ENCODE measurements at regions not wholly inside any gene's neighbourhood (a gene's known extent, or its start where the extent isn't known, plus 50 kb on each side); places are given as distances from the start of the nearest gene placed in this dataset.

DNA sequence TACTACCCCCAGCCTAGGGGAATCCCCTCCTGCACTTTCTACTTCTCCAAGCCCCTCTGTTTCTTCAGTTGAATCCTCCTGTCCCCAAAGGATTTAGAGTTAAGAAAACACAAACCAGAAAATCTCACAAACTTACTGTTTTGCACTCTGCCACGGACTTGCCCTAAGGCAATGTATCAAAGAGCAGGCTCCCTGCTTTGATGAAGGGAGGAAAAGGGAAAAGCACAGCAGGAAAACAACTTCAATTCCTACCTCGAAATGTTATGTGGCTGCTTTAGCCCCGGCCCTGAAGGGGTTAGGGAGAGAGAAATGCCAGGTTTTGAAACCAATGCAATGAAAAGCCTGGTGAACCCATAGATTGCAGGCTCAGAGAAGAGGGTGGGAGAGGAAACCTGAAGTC is 254.7 kb downstream of the MAN2A1 start:
- no peaks in the 10 kb centered on the region for H3K36me3 ChIP-seq
- TF ChIP-seq, protein P1, sequence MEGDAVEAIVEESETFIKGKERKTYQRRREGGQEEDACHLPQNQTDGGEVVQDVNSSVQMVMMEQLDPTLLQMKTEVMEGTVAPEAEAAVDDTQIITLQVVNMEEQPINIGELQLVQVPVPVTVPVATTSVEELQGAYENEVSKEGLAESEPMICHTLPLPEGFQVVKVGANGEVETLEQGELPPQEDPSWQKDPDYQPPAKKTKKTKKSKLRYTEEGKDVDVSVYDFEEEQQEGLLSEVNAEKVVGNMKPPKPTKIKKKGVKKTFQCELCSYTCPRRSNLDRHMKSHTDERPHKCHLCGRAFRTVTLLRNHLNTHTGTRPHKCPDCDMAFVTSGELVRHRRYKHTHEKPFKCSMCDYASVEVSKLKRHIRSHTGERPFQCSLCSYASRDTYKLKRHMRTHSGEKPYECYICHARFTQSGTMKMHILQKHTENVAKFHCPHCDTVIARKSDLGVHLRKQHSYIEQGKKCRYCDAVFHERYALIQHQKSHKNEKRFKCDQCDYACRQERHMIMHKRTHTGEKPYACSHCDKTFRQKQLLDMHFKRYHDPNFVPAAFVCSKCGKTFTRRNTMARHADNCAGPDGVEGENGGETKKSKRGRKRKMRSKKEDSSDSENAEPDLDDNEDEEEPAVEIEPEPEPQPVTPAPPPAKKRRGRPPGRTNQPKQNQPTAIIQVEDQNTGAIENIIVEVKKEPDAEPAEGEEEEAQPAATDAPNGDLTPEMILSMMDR (IDR thresholded peaks at IDR 0.05), result no peak
- DNase-seq (ENCODE audit: low spot score in 2 of 2), result no peak
- H3K9me3 ChIP-seq, result peaks cover 0 to 9% of the 10 kb centered on the region in 2 donors
- H3K27me3 ChIP-seq, result no peaks in the 10 kb centered on the region
- intact Hi-C loops (cut with DNase I), result no loop called here
- no peaks in the 10 kb centered on the region for H3K4me1 ChIP-seq
- no peak overlapping the region for H3K4me3 ChIP-seq
- no peak overlapping the region for H3K27ac ChIP-seq

DNA sequence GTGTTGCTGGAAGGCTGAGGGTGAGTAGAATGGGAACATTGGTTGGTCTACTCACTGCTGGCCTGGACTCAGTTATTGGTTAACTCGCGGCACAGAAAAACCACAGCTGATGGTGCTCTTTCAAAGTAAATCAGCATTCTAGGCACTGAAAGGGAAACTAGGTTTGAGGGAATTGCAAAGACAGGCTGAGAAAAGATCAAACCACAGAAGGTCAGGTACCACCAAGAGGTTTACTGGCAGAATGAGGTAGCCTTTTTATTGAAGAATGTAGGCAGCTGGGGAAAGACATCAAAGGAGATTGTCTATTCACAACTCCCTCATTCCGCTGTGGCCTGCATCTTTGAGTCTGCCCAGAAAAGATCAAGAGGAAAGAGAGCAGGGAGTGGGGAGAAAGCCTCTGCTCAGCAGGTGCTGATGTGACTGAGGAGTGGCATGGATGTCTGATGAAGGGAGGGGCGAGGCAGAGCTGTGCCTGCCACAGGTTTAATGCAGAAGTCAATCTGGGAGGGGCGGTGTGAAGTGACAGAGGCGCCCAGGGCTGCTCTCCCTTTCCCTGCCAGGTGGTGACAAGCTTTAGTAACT is 255.5 kb downstream of the MAN2A1 start:
- H3K4me1 ChIP-seq, result no peaks in the 10 kb centered on the region
- intact Hi-C loops (cut with DNase I), result no loop called here
- DNase-seq (ENCODE audit: low spot score in 2 of 2), result no peak
- H3K9me3 ChIP-seq, result peaks cover 0 to 5% of the 10 kb centered on the region in 2 donors
- no peak overlapping the region for H3K27ac ChIP-seq
- H3K27me3 ChIP-seq, result no peaks in the 10 kb centered on the region
- no peak overlapping the region for H3K4me3 ChIP-seq
- TF ChIP-seq, protein P1 (IDR thresholded peaks at IDR 0.05), result no peak
- no peaks in the 10 kb centered on the region for H3K36me3 ChIP-seq

GRCh38 chr5:109945723-109946480 is 256.2 kb downstream of the MAN2A1 start:
- no peak for DNase-seq (ENCODE audit: low spot score in 2 of 2)
- Histone ChIP-seq H3K36me3 (no peaks in the 10 kb centered on the region), H3K9me3 (no peaks in the 10 kb centered on the region), H3K4me3 (no peak overlapping the region), H3K4me1 (no peaks in the 10 kb centered on the region), H3K27ac (no peak overlapping the region), H3K27me3 (no peaks in the 10 kb centered on the region)
- TF ChIP-seq, protein P1 (IDR thresholded peaks at IDR 0.05), result no peak
- intact Hi-C loops (cut with DNase I), result no loop called here

DNA sequence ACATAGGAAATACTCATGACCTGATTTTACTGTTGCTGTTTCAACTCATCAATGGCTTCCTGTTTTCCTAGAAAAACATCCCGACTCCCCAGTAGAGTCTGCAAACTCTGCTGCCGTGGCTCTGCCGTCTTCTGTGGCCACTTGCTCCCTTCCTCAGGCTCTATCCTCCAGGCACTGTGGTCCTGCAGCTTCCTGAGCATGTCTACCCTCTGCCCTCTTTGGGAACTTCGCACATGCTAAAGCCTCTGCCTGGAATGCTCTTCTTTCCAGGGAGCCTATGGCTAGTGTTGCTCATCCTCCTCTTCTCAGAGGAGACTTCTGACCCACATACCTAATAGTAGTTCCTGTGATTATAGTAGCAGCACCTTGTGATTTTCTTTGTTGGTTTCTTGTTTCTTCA is 256.9 kb downstream of the MAN2A1 start:
- TF ChIP-seq, protein P1 (IDR thresholded peaks at IDR 0.05), result no peak
- Histone ChIP-seq H3K4me3 (no peak overlapping the region), H3K27ac (no peak overlapping the region), H3K9me3 (no peaks in the 10 kb centered on the region), H3K27me3 (no peaks in the 10 kb centered on the region), H3K36me3 (no peaks in the 10 kb centered on the region), H3K4me1 (no peaks in the 10 kb centered on the region)
- no peak for DNase-seq (ENCODE audit: low spot score in 2 of 2)
- intact Hi-C loops (cut with DNase I), result no loop called here

DNA sequence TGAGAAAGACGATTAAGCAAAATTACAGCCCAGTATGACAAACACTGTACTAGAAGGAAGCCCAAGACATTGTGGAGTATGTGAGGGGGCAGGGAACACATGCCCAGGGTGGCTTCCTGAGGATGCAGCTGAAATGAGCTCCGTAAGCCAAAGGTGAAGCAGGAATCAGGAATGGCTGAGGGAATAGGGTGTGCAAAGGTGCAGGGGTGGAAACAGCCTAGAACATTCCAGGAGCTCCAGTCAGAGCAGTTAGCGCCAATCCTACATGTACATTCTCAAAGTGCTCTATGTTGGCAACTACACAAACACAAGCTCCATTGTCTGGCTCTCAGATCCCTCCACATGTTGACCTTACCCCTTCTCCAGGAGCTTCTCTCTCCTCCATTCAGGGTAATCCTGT is 257.9 kb downstream of the MAN2A1 start:
- H3K4me1 ChIP-seq, result no peaks in the 10 kb centered on the region
- TF ChIP-seq, protein P1 (IDR thresholded peaks at IDR 0.05), result no peak
- H3K4me3 ChIP-seq, result no peak overlapping the region
- DNase-seq (ENCODE audit: low spot score in 2 of 2), result no peak
- H3K36me3 ChIP-seq, result no peaks in the 10 kb centered on the region
- H3K9me3 ChIP-seq, result no peaks in the 10 kb centered on the region
- no peaks in the 10 kb centered on the region for H3K27me3 ChIP-seq
- no peak overlapping the region for H3K27ac ChIP-seq
- intact Hi-C loops (cut with DNase I), result no loop called here
